ENCODE measurements at regions not wholly inside any gene's neighbourhood (a gene's known extent, or its start where the extent isn't known, plus 50 kb on each side); places are given as distances from the start of the nearest gene placed in this dataset.

- TF ChIP-seq CTCF (IDR thresholded peaks at IDR 0.05) = no peak
- TF ChIP-seq ZFX (IDR thresholded peaks at IDR 0.05; ENCODE audit: borderline replicate concordance) = no peak
Observed at GRCh38 chr14:38629412-38629811, 373.5 kb upstream of the CLEC14A start.

Measured in 22Rv1 (cell line).